Coronary artery (tissue), 2 donors: ENCODE measurements at regions not wholly inside any gene's neighbourhood (a gene's known extent, or its start where the extent isn't known, plus 50 kb on each side); places are given as distances from the start of the nearest gene placed in this dataset.

Experiments
- DNase-seq: peaks from one replicate; pipeline ENCODE4 v3.0.0-alpha.2; 2017; ENCODE audit warnings: low spot score
- H3K27ac ChIP-seq, 2 donors: fragments of 200-600 bp; sonication (generic); one replicate each; pipeline ENCODE4 v1.5.1; 2016 to 2019
- H3K4me3 ChIP-seq: fragments of 200-600 bp; sonication (generic); 2 replicates; pipeline ENCODE4 v1.5.1; 2016; ENCODE audit warnings: mild to moderate bottlenecking, moderate library complexity
- TF ChIP-seq, protein P1 (sequence below): fragments of 200-600 bp; sonication (generic); IDR thresholded peaks from one replicate; pipeline ENCODE4 v1.5.1; 2019; ENCODE audit warnings: antibody characterized with exemption

DNA sequence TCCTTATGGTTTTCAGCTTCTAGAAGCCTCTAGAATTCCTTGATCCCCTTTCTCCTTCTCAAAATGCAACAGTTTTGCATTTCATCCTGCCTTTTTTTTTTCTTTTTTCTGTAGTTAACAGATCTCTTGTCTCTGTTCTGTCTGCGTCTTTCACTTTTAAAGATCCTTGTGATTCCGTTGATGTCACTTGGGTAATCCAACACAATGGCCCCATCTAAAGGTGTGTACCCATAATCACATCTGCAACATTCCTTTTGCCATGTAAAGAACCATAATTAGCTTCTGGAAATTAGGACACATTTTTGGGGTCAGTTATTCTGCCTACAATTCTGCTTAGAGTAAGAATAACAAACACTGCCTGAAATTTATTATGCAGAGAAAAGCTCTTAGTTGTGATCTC, 1180.9 kb upstream of the ADGRL3 start:
- TF ChIP-seq, protein P1, sequence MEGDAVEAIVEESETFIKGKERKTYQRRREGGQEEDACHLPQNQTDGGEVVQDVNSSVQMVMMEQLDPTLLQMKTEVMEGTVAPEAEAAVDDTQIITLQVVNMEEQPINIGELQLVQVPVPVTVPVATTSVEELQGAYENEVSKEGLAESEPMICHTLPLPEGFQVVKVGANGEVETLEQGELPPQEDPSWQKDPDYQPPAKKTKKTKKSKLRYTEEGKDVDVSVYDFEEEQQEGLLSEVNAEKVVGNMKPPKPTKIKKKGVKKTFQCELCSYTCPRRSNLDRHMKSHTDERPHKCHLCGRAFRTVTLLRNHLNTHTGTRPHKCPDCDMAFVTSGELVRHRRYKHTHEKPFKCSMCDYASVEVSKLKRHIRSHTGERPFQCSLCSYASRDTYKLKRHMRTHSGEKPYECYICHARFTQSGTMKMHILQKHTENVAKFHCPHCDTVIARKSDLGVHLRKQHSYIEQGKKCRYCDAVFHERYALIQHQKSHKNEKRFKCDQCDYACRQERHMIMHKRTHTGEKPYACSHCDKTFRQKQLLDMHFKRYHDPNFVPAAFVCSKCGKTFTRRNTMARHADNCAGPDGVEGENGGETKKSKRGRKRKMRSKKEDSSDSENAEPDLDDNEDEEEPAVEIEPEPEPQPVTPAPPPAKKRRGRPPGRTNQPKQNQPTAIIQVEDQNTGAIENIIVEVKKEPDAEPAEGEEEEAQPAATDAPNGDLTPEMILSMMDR = no peak
- Histone ChIP-seq H3K4me3 (no peak overlapping the region), H3K27ac (no peak overlapping the region)
- DNase-seq = no peak

DNA sequence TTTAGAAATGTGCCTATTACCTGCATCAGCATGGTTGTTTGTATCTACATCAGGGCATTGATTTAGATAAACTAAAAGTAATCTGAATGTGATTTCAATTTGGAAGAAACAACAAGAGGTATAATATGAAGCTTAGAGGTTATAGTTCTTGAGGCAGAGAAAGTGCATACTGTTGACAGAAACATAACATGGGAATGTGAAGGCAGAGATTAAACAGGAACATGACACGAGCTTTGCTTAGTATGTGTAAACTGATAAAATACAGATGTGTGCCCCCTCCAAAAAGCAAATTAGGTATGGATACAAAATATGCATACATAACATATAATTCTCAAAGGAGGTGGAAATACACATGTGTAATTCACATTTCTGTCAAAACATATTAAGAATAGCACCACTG, 1180.2 kb upstream of the ADGRL3 start:
- TF ChIP-seq, protein P1 = no peak
- no peak overlapping the region for H3K27ac ChIP-seq
- no peak overlapping the region for H3K4me3 ChIP-seq
- no peak for DNase-seq

DNA sequence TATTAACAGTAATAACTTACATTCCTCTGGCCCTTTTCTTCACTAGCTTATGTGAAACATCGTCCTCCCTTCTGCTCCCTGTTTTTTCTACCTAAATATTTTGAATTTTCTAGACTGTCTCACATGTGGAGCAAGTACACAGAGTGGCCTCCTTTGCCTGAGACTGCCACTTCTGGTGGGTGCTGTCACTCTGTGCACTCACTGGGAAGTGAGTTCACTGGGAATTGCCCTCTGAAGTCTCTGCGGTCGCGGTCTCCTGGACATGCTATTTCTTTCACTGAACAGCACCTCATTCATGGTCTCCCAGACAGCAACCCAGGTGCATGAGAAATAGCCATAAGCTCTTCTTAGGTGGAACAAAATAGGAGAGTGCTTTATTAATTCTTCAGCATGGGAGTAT, 1179.7 kb upstream of the ADGRL3 start:
- no peak for DNase-seq

DNA sequence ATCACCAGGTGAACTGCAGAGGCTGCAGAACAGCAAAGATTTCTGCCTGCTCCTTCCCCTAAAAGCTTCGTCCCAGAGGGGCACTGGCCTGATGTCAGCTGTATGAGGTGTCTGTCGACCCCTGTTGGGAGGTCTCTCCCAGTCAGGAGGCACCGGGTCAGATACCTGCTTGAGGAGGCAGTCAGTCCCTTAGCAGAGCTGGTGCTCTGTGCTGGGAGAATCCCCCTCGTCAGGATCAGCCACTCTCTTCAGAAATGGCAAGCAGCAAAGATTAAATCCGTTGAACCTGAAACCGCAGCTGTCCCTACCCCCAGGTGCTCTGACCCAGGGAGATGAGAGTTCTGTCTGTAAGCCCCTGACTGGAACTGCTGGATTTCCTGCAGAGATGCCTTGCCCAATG, 1166.3 kb upstream of the ADGRL3 start:
- DNase-seq = no peak
- H3K27ac ChIP-seq = no peak overlapping the region
- TF ChIP-seq, protein P1 = no peak
- no peak overlapping the region for H3K4me3 ChIP-seq

More for the DNA sequence above, 1179.7 kb upstream of the ADGRL3 start:
- H3K27ac ChIP-seq = no peak overlapping the region
- H3K4me3 ChIP-seq = no peak overlapping the region
- TF ChIP-seq, protein P1 = no peak

DNA sequence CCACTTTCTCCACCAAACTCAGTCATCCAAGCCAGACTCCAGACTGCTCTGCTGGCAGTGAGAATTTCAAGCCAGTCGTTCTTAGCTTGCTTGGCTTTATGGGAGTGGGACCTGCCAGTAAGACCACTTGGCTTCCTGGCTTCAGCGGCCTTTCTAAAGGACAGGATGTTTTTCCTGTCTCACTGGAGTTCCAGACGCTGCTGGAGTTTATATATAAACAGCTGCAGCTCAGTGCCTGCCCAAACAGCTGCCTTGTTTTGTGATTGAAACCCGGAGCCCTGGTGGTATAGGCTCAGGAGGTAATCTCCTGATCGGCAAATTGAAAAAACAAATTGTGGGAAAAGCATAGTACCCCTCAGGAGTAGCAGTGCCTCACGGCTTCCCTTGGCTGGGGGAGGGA, 1165.8 kb upstream of the ADGRL3 start:
- no peak for DNase-seq
- TF ChIP-seq, protein P1 = no peak
- no peak overlapping the region for H3K27ac ChIP-seq
- H3K4me3 ChIP-seq = no peak overlapping the region

DNA sequence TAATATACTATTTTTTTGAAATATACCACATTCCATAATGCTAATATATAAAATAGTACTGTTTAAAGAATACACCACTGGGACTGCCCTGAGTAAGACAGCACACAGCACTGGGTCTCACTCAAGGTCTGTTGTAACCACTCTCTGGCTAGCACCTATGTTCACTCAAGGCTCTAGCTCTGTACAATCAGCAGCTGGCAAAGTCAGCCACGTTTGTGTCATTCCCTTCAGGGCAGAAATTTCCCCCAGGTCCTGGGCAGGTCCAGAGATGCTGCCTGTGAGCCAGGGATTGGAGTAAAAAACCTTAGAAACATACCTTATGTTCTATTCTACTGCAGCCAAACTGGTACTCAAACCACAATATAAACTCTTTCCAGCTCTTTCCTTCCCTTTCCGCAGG, 1160.2 kb upstream of the ADGRL3 start:
- TF ChIP-seq, protein P1 = no peak

DNA sequence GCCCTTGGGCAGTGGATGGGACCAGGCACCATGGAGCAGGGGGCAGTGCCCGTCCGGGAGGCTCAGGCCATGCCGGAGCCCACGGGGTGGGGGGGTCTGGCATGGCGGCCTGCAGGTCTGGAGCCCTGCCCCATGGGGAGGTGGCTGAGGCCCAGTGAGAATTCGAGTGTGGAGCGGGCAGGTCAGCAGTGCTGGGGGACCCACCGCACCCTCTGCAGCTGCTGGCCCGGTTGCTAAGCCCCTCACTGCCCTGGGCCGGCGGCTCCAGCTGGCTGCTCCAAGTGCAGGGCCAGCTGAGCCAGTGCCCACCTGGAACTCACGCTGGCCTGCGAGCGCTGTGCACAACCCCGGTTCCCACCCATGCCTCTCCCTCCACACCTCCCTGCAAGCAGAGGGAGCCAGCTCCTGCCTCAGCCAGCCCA, 1157.9 kb upstream of the ADGRL3 start:
- TF ChIP-seq, protein P1 = no peak
- H3K4me3 ChIP-seq = no peak overlapping the region
- no peak overlapping the region for H3K27ac ChIP-seq
- DNase-seq = no peak

More for the DNA sequence above, 1160.2 kb upstream of the ADGRL3 start:
- no peak for DNase-seq
- H3K4me3 ChIP-seq = no peak overlapping the region
- no peak overlapping the region for H3K27ac ChIP-seq
